ENCODE measurements at regions not wholly inside any gene's neighbourhood (a gene's known extent, or its start where the extent isn't known, plus 50 kb on each side); places are given as distances from the start of the nearest gene placed in this dataset.

DNA sequence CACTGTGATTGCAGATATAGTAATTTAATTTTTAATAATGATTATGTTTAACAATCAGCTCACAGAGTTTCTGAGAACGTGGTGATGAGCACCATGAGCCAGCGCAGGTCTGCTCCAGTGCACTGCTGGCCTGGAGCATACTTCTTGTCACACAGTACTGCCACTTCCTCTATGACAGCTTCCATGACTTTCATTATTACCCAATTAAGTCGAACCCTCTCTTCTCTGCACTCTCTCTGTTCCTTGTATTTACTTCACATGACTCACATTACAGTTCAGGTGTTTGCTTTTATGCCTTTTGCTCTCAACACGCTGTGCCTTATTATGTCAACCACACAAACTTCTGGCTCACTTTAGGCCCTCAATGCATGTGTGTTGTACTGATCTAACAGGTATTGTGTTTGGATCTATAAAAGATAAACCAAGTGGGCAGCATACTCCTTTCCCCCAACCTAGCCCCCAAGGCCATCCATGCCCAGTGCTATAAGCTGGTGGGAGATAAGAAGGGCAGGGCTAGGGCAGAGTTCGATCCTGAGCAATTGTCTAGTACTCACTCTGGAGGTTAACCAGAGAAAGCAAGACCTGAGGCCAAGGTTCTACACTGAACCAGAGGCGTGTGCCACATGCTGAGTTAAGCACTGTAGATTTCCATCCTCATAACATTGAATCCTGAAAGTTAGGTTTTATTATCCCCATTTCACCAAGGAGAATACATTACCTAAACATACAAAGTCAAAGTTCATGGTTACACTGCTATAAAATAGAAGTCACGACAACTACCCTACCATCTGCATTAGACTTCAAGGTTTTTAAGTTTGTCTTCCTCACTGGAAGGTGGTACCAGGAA is 356.5 kb downstream of the INSC start:
- Histone ChIP-seq H3K4me3 (ENCODE audit: low read length) (no peak overlapping the region), H3K36me3 (ENCODE audit: control insufficient read depth, insufficient read depth, low read length) (no peaks in the 10 kb centered on the region), H3K9me3 (ENCODE audit: control insufficient read depth, insufficient read depth, low read length) (no peaks in the 10 kb centered on the region), H3K27me3 (ENCODE audit: control insufficient read depth, insufficient read depth, low read length) (no peaks in the 10 kb centered on the region), H3K27ac (ENCODE audit: low read length) (no peak overlapping the region), H3K4me1 (ENCODE audit: control insufficient read depth, insufficient read depth, low read length) (no peaks in the 10 kb centered on the region)
- ATAC-seq (no peak), DNase-seq (no peak)
- TF ChIP-seq, protein P1, sequence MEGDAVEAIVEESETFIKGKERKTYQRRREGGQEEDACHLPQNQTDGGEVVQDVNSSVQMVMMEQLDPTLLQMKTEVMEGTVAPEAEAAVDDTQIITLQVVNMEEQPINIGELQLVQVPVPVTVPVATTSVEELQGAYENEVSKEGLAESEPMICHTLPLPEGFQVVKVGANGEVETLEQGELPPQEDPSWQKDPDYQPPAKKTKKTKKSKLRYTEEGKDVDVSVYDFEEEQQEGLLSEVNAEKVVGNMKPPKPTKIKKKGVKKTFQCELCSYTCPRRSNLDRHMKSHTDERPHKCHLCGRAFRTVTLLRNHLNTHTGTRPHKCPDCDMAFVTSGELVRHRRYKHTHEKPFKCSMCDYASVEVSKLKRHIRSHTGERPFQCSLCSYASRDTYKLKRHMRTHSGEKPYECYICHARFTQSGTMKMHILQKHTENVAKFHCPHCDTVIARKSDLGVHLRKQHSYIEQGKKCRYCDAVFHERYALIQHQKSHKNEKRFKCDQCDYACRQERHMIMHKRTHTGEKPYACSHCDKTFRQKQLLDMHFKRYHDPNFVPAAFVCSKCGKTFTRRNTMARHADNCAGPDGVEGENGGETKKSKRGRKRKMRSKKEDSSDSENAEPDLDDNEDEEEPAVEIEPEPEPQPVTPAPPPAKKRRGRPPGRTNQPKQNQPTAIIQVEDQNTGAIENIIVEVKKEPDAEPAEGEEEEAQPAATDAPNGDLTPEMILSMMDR (IDR thresholded peaks at IDR 0.05) = no peak
- 74% methylated on average over 6 of the region's 7 CpGs for WGBS (ENCODE audit: insufficient coverage)
- Mint-ChIP-seq H3K9me3 (peaks cover 5 to 9% of the 10 kb centered on the region in 2 donors), H3K27me3 (ENCODE audit: low read depth in 2 of 2) (no peaks in the 10 kb centered on the region), H3K27ac (no peak overlapping the region), H3K36me3 (no peaks in the 10 kb centered on the region), H3K4me1 (no peaks in the 10 kb centered on the region), H3K4me3 (no peak overlapping the region)
- intact Hi-C loops (cut with micrococcal nuclease) = no loop called here

DNA sequence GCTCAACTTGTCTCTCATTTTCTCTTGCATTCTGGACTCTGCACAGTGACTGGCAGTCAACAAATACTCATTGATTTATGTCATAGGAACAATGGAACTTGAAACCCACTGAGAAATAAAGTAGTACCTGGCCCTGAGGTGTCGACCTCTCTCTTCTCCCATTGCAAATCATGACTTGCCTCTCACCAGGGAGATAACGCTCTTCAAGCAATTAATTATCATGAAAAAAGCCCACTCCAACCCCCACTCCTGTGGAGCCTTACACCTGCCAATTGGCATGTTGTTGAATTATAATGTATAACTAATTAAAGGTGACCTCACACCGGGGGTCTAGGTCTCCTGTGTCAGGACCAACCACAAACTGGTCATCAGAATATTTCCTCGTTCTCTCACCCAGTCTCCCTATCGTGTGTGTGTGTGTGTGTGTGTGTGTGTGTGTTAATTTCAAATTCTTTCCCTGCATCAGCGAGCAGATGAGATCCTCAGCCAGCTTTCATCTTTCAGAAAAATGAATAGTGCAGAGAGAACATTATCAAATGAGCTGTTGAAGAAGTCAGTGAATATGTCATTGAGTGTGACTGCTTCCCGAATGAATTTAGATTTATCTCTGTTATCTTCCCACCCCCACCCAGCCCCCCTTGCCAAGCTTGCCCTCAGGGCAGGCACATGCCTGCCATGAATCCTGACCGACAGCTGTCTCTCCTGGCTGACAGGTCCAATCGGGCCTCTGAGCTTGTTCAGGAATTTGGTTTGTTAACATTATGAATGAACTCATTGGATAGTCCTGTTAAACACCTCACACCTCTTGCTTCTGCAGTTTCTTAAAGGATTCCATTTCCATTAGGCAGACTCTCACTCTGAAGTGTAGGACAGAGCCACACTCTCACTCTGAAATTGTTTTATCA is 357.4 kb downstream of the INSC start:
- TF ChIP-seq, protein P1 (IDR thresholded peaks at IDR 0.05) = no peak
- Mint-ChIP-seq H3K9me3 (peaks cover 2 to 9% of the 10 kb centered on the region in 2 donors), H3K27ac (no peak overlapping the region), H3K36me3 (no peaks in the 10 kb centered on the region), H3K27me3 (ENCODE audit: low read depth in 2 of 2) (no peaks in the 10 kb centered on the region), H3K4me3 (no peak overlapping the region), H3K4me1 (no peaks in the 10 kb centered on the region)
- Histone ChIP-seq H3K36me3 (ENCODE audit: control insufficient read depth, insufficient read depth, low read length) (no peaks in the 10 kb centered on the region), H3K27ac (ENCODE audit: low read length) (no peak overlapping the region), H3K9me3 (ENCODE audit: control insufficient read depth, insufficient read depth, low read length) (no peaks in the 10 kb centered on the region), H3K4me1 (ENCODE audit: control insufficient read depth, insufficient read depth, low read length) (no peaks in the 10 kb centered on the region), H3K27me3 (ENCODE audit: control insufficient read depth, insufficient read depth, low read length) (no peaks in the 10 kb centered on the region), H3K4me3 (ENCODE audit: low read length) (no peak overlapping the region)
- no peak for DNase-seq
- intact Hi-C loops (cut with micrococcal nuclease) = no loop called here
- WGBS (ENCODE audit: insufficient coverage) = 52% methylated on average over 7 of the region's 9 CpGs
- no peak for ATAC-seq

DNA sequence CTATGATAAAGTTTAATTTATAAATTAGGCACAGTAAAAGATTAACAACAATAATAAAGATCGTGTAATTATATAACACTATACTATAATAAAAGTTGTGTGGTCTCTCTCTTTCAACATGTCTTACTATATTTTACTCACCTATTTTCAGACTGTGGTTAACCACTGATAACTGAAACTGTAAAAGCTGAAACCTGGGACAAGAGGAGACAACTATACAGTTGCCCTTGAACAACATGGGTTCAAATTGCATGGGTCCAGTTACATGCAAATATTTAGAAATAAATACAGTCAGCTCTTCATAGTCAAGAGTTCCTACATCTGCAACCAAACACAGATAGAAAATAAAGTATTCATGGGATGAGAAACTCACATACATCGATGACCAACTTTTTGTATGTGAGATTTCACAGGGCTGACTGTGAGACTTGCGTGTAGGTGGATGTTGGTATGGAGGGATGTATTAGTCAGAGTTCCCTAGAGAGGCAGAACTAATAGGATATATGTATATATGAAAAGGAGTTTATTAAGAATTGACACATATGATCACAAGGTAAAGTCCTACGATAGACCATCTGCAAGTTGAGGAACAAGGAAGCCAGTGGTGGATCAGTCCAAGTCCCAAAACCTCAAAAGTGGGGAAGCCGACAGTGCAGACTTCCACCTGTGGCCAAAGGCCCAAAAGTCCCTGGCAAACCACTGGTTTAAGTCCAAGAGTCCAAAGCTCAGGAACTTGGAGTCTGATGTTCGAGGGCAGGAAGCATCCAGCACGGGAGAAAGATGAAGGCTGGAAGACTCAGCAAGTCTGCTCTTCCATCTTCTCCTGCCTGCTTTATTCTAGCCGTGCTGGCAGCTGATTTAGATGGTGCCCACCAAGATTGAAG is 359.5 kb downstream of the INSC start:
- peaks cover 2 to 9% of the 10 kb centered on the region in 2 donors for H3K9me3 Mint-ChIP-seq
- H3K4me3 Mint-ChIP-seq = no peak overlapping the region
- no peak overlapping the region for H3K4me3 ChIP-seq (ENCODE audit: low read length)
- DNase-seq (no peak), ATAC-seq (no peak)
- H3K4me1 Mint-ChIP-seq = no peaks in the 10 kb centered on the region
- no peaks in the 10 kb centered on the region for H3K36me3 ChIP-seq (ENCODE audit: control insufficient read depth, insufficient read depth, low read length)
- H3K27ac Mint-ChIP-seq = no peak overlapping the region
- no peaks in the 10 kb centered on the region for H3K9me3 ChIP-seq (ENCODE audit: control insufficient read depth, insufficient read depth, low read length)
- intact Hi-C loops (cut with micrococcal nuclease) = no loop called here
- no peaks in the 10 kb centered on the region for H3K27me3 ChIP-seq (ENCODE audit: control insufficient read depth, insufficient read depth, low read length)
- WGBS (ENCODE audit: insufficient coverage) = 85% methylated on average over 7 of the region's 8 CpGs
- no peaks in the 10 kb centered on the region for H3K27me3 Mint-ChIP-seq (ENCODE audit: low read depth in 2 of 2)
- H3K36me3 Mint-ChIP-seq = no peaks in the 10 kb centered on the region
- H3K27ac ChIP-seq (ENCODE audit: low read length) = no peak overlapping the region
- TF ChIP-seq, protein P1 (IDR thresholded peaks at IDR 0.05) = no peak
- no peaks in the 10 kb centered on the region for H3K4me1 ChIP-seq (ENCODE audit: control insufficient read depth, insufficient read depth, low read length)

All from natural killer cell (primary cell).